Panc1 (cell line): ENCODE measurements at regions not wholly inside any gene's neighbourhood (a gene's known extent, or its start where the extent isn't known, plus 50 kb on each side); places are given as distances from the start of the nearest gene placed in this dataset.

Source experiments
- ATAC-seq: fragments of 200-7000 bp; cut with Tn5 transposase; 2 replicates; pipeline ENCODE4 v1.9.1; 2020; ENCODE audit warnings: mild to moderate bottlenecking, moderate library complexity
- BruUV-seq: library from RNA; stranded (reverse); fragments of 400-500 nt; replicated peaks from 2 replicates; lab custom pipeline; 2021; lab: Mats Ljungman, UMichigan
- CTCF ChIA-PET: fragments of 300-600 bp; sonication (Branson Sonifier 250); formaldehyde crosslinking; loops from one replicate; lab custom pipeline; 2022; ENCODE audit warnings: antibody characterized with exemption; lab: Charles Lee
- POLR2A ChIA-PET: fragments of 300-600 bp; sonication (Branson Sonifier 250); formaldehyde crosslinking; loops from one replicate; lab custom pipeline; 2022; ENCODE audit warnings: antibody characterized with exemption; lab: Charles Lee
- DNase-seq: peaks from one replicate; pipeline ENCODE4 v3.0.0-alpha.2; 2010; ENCODE audit warnings: low read depth, low spot score
- H3K27ac ChIP-seq: 2 replicates; pipeline ENCODE4 v1.5.1; 2011; ENCODE audit warnings: mild to moderate bottlenecking, low read length, inconsistent platforms
- H3K27me3 ChIP-seq: fragments of 200-500 bp; sonication (Bioruptor generic); 2 replicates; pipeline ENCODE4 v1.6.0; 2014; ENCODE audit warnings: low read length, inconsistent platforms; ENCODE audit not compliant: control insufficient read depth, insufficient read depth
- H3K36me3 ChIP-seq: fragments of 200-500 bp; sonication (Bioruptor generic); 2 replicates; pipeline ENCODE4 v1.5.1; 2014; ENCODE audit warnings: inconsistent platforms, mild to moderate bottlenecking, low read length, moderate library complexity; ENCODE audit not compliant: control insufficient read depth, insufficient read depth
- H3K4me1 ChIP-seq: 2 replicates; pipeline ENCODE4 v1.5.1; 2011; ENCODE audit warnings: inconsistent platforms, mild to moderate bottlenecking, low read length, moderate library complexity; ENCODE audit not compliant: control insufficient read depth, insufficient read depth
- H3K4me3 ChIP-seq, 2 experiments: 2 replicates each; pipeline ENCODE4 v1.5.1; 2011 to 2012; ENCODE audit warnings: low read depth in 2 of 2, low read length in 2 of 2, mild to moderate bottlenecking in 2 of 2, inconsistent platforms in 1 of 2, moderate library complexity in 1 of 2
- H3K9me3 ChIP-seq: fragments of 200-500 bp; sonication (Bioruptor generic); 2 replicates; pipeline ENCODE4 v1.5.1; 2014; ENCODE audit warnings: low read depth, mild to moderate bottlenecking, inconsistent platforms, low read length, moderate library complexity; ENCODE audit not compliant: control insufficient read depth, insufficient read depth
- CTCF ChIP-seq: fragments of 450-650 bp; IDR thresholded peaks from 2 replicates; pipeline ENCODE4 v1.5.1; 2017; ENCODE audit warnings: mild to moderate bottlenecking
- POLR2AphosphoS5 ChIP-seq: IDR thresholded peaks from 2 replicates; pipeline ENCODE4 v1.6.1; 2012; ENCODE audit warnings: mild to moderate bottlenecking, low read depth, low read length, moderate library complexity
- SIN3A ChIP-seq: IDR thresholded peaks from 2 replicates; pipeline ENCODE4 v1.6.1; 2012; ENCODE audit warnings: low read depth, mild to moderate bottlenecking, low read length, moderate library complexity, borderline replicate concordance; ENCODE audit not compliant: insufficient read depth
- TCF7L2 ChIP-seq: IDR thresholded peaks from 2 replicates; pipeline ENCODE4 v1.6.1; 2011; ENCODE audit warnings: mild to moderate bottlenecking, low read depth, low read length, inconsistent platforms
- in situ Hi-C: cut with HindIII; loops from 2 replicates; pipeline ENCODE4 v1.10.0; 2016; ENCODE audit warnings: low sequenced_read_pairs, low pct_unique_long_range_greater_than_20kb
- intact Hi-C: fragments of 100-400 bp; cut with micrococcal nuclease; formaldehyde crosslinking; loops from one replicate; pipeline ENCODE4 v1.10.0; 2022; ENCODE audit not compliant: unreplicated experiment
- TF ChIP-seq, protein P1 (sequence below), 2 experiments: IDR thresholded peaks; 2 replicates each; pipeline ENCODE4 v1.6.1; 2011 to 2012; ENCODE audit warnings: low read depth in 2 of 2, control low read depth in 1 of 2, low read length in 1 of 2, mild to moderate bottlenecking in 1 of 2, moderate library complexity in 1 of 2; ENCODE audit not compliant: insufficient read depth in 1 of 2

DNA sequence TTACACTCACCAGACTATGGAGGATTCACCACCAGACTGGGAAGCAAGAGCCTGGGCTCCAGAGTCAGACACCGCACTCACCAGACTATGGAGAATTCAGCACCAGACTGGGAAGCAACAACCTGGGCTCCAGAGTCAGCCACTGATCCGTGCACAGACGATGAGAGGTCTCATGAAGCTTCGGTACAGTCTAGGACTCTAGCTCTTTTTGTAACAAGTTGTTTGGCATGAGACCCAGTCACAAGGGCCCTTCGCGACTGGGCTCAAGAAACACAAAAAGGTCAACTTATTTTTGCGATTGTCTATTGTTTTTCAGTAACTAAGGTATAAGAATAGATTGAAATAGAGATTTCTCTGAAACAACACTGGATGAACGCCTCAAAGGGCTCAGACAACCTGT lies 192.7 kb upstream of the ADAMTSL1 start:
- H3K4me1 ChIP-seq, result no peaks in the 10 kb centered on the region
- TF ChIP-seq POLR2AphosphoS5, result no peak
- no peak for TF ChIP-seq CTCF
- TF ChIP-seq, protein P1, sequence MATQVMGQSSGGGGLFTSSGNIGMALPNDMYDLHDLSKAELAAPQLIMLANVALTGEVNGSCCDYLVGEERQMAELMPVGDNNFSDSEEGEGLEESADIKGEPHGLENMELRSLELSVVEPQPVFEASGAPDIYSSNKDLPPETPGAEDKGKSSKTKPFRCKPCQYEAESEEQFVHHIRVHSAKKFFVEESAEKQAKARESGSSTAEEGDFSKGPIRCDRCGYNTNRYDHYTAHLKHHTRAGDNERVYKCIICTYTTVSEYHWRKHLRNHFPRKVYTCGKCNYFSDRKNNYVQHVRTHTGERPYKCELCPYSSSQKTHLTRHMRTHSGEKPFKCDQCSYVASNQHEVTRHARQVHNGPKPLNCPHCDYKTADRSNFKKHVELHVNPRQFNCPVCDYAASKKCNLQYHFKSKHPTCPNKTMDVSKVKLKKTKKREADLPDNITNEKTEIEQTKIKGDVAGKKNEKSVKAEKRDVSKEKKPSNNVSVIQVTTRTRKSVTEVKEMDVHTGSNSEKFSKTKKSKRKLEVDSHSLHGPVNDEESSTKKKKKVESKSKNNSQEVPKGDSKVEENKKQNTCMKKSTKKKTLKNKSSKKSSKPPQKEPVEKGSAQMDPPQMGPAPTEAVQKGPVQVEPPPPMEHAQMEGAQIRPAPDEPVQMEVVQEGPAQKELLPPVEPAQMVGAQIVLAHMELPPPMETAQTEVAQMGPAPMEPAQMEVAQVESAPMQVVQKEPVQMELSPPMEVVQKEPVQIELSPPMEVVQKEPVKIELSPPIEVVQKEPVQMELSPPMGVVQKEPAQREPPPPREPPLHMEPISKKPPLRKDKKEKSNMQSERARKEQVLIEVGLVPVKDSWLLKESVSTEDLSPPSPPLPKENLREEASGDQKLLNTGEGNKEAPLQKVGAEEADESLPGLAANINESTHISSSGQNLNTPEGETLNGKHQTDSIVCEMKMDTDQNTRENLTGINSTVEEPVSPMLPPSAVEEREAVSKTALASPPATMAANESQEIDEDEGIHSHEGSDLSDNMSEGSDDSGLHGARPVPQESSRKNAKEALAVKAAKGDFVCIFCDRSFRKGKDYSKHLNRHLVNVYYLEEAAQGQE (IDR thresholded peaks at IDR 0.05; ENCODE audit: insufficient read depth in 1 of 2, low read depth in 2 of 2, low read length in 1 of 2), result no peak
- TF ChIP-seq SIN3A, result no peak
- TF ChIP-seq TCF7L2, result no peak
- no peaks in the 10 kb centered on the region for H3K36me3 ChIP-seq
- no peaks in the 10 kb centered on the region for H3K27me3 ChIP-seq
- DNase-seq (no peak), ATAC-seq (no peak)
- no TSS peak for BruUV-seq
- ChIA-PET POLR2A (no interaction called here), CTCF (no interaction called here)
- in situ Hi-C loops (no loop called here), intact Hi-C loops (no loop called here)
- no peak overlapping the region for H3K4me3 ChIP-seq
- no peak overlapping the region for H3K27ac ChIP-seq
- no peaks in the 10 kb centered on the region for H3K9me3 ChIP-seq

GRCh38 chr9:18294229-18294628 lies 179.7 kb upstream of the ADAMTSL1 start:
- H3K36me3 ChIP-seq, result no peaks in the 10 kb centered on the region
- POLR2A ChIA-PET, result no interaction called here
- H3K27ac ChIP-seq, result no peak overlapping the region
- in situ Hi-C loops (no loop called here), intact Hi-C loops (no loop called here)
- CTCF ChIA-PET, result no interaction called here
- ATAC-seq, result no peak
- DNase-seq, result no peak
- BruUV-seq, result no TSS peak
- no peaks in the 10 kb centered on the region for H3K4me1 ChIP-seq
- H3K4me3 ChIP-seq, result no peak overlapping the region
- TF ChIP-seq, protein P1 (IDR thresholded peaks at IDR 0.05; ENCODE audit: insufficient read depth in 1 of 2, low read depth in 2 of 2, low read length in 1 of 2), result no peak
- TF ChIP-seq SIN3A, result no peak
- TF ChIP-seq TCF7L2, result no peak
- TF ChIP-seq POLR2AphosphoS5, result no peak
- TF ChIP-seq CTCF, result no peak
- no peaks in the 10 kb centered on the region for H3K9me3 ChIP-seq
- H3K27me3 ChIP-seq, result no peaks in the 10 kb centered on the region
